Stimulated activated CD4-positive, alpha-beta T cell treated with anti-CD3 and anti-CD28 coated beads, Interleukin-15, amount 100 ng/mL, for 24 hours (primary cell): ENCODE measurements at regions not wholly inside any gene's neighbourhood (a gene's known extent, or its start where the extent isn't known, plus 50 kb on each side); places are given as distances from the start of the nearest gene placed in this dataset.

Experiments
- DNase-seq: peaks from one replicate; pipeline ENCODE4 v3.0.0-alpha.2; 2020

GRCh38 chr17:77886387-77886728, 72.1 kb upstream of the TNRC6C start:
- no peak for DNase-seq

- DNase-seq, result no peak
Measured at GRCh38 chr17:77887110-77887463, 71.4 kb upstream of the TNRC6C start.

GRCh38 chr17:77887464-77888241, 70.8 kb upstream of the TNRC6C start:
- peak; percentile 70 for DNase-seq

- no peak for DNase-seq
Measured at GRCh38 chr17:77888242-77889134, 70.0 kb upstream of the TNRC6C start.

- no peak for DNase-seq
Measured at GRCh38 chr17:77889135-77889505, 69.4 kb upstream of the TNRC6C start.

GRCh38 chr17:77889866-77890760, 68.4 kb upstream of the TNRC6C start:
- no peak for DNase-seq

- DNase-seq, result no peak
Measured at GRCh38 chr17:77890771-77891170, 67.7 kb upstream of the TNRC6C start.

- DNase-seq, result no peak
Measured at GRCh38 chr17:77891602-77892001, 66.9 kb upstream of the TNRC6C start.

- no peak for DNase-seq
Measured at GRCh38 chr17:77892031-77892430, 66.5 kb upstream of the TNRC6C start.

GRCh38 chr17:77892469-77893143, 65.9 kb upstream of the TNRC6C start:
- peak; percentile 25 for DNase-seq

- DNase-seq, result no peak
Measured at GRCh38 chr17:77893144-77894044, 65.1 kb upstream of the TNRC6C start.

- no peak for DNase-seq
Measured at GRCh38 chr17:77894126-77894956, 64.2 kb upstream of the TNRC6C start.

- DNase-seq, result no peak
Measured at GRCh38 chr17:77897741-77898301, 60.7 kb upstream of the TNRC6C start.

GRCh38 chr17:77898521-77899434, 59.7 kb upstream of the TNRC6C start:
- no peak for DNase-seq

GRCh38 chr17:77899498-77899897, 59.0 kb upstream of the TNRC6C start:
- no peak for DNase-seq

- no peak for DNase-seq
Measured at GRCh38 chr17:77901481-77901880, 57.0 kb upstream of the TNRC6C start.

- DNase-seq, result no peak
Measured at GRCh38 chr17:77905266-77905665, 53.2 kb upstream of the TNRC6C start.

- no peak for DNase-seq
Measured at GRCh38 chr17:77905766-77906165, 52.7 kb upstream of the TNRC6C start.

- no peak for DNase-seq
Measured at GRCh38 chr17:77906377-77906871, 52.1 kb upstream of the TNRC6C start.
